Naive thymus-derived CD8-positive, alpha-beta T cell (primary cell): ENCODE measurements at regions not wholly inside any gene's neighbourhood (a gene's known extent, or its start where the extent isn't known, plus 50 kb on each side); places are given as distances from the start of the nearest gene placed in this dataset.
A peak's percentile ranks its signal among the peaks of the same experiment; 100 is the strongest.

Experiments
- ATAC-seq, 2 donors: fragments of 150-1000 bp; cut with Tn5 transposase in 1 of 2; sonication (Bioruptor Pico), chemical (Tn5 transposase) in 1 of 2; 1 replicate in 1 of 2; 2 replicates in 1 of 2; pipeline ENCODE4 v1.10.0; 2021; ENCODE audit warnings: mild to moderate bottlenecking in 2 of 2, moderate library complexity in 2 of 2
- POLR2A ChIA-PET: fragments of 350-600 bp; sonication (Branson Sonifier 250); formaldehyde crosslinking; loops from one replicate; lab custom pipeline; 2021; ENCODE audit warnings: antibody characterized with exemption; lab: Charles Lee
- DNase-seq, 10 donors: peaks; one replicate each; pipeline versions ENCODE4 v3.0.0 to v3.0.0-alpha.2; 2020 to 2022
- H3K27ac Mint-ChIP-seq, 10 donors: one replicate each; pipeline ENCODE4 v1.8.0; 2020 to 2022; ENCODE audit warnings: mild to moderate bottlenecking in 10 of 10, mixed read lengths in 10 of 10, moderate library complexity in 4 of 10, inconsistent platforms in 1 of 10
- H3K27me3 Mint-ChIP-seq, 5 donors: one replicate each; pipeline ENCODE4 v1.8.0; 2021 to 2022; ENCODE audit warnings: mixed read lengths in 5 of 5
- H3K36me3 Mint-ChIP-seq, 3 donors: one replicate each; pipeline ENCODE4 v1.8.0; 2020 to 2022; ENCODE audit warnings: mixed read lengths in 3 of 3, mild to moderate bottlenecking in 2 of 3, inconsistent platforms in 1 of 3
- H3K4me1 Mint-ChIP-seq, 4 donors: one replicate each; pipeline ENCODE4 v1.8.0; 2021 to 2022; ENCODE audit warnings: mixed read lengths in 4 of 4
- H3K4me3 Mint-ChIP-seq, 10 donors: one replicate each; pipeline ENCODE4 v1.8.0; 2020 to 2022; ENCODE audit warnings: mild to moderate bottlenecking in 10 of 10, mixed read lengths in 10 of 10, moderate library complexity in 6 of 10, inconsistent platforms in 1 of 10
- H3K9me3 Mint-ChIP-seq, 9 donors: one replicate each; pipeline ENCODE4 v1.8.0; 2020 to 2022; ENCODE audit warnings: mixed read lengths in 9 of 9, mild to moderate bottlenecking in 3 of 9, inconsistent platforms in 1 of 9, moderate library complexity in 1 of 9

DNA sequence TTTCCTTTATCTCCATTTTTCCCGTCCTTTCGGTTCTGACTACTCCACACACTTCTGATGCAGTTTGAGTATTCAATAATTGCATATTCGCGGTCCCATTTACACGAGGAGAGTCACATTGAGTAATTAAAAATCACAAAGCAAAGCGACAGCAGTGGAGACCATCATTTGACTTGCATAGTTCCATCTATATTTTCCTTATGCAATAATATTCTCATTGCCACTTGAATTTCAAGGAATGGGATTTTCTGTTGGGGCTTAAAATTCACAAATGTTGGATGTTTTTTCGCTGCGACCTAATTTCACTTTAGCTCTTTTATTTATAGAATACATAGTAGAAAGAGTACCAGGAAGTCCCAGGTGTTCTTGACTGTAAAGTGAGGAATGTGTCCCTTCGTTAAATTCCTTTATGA, 186.8 kb downstream of the ZEB2 start:
- peak overlapping the region; percentile 80 to 95 (median 90) for H3K27ac Mint-ChIP-seq
- no peaks in the 10 kb centered on the region for H3K36me3 Mint-ChIP-seq
- POLR2A ChIA-PET, result interaction anchor here (1.4 to 2.1 kb wide), 2 partner anchors 13 to 20 kb away, joined by 4 to 12 read pairs; no protein-coding TSS in a partner anchor
- ATAC-seq (no peak), DNase-seq (no peak)
- H3K4me1 Mint-ChIP-seq, result peaks cover 14 to 35% (median 29%) of the 10 kb centered on the region in 4 donors
- H3K9me3 Mint-ChIP-seq, result no peaks in the 10 kb centered on the region
- H3K27me3 Mint-ChIP-seq, result peaks cover 0 to 1% (median 0%) of the 10 kb centered on the region in 5 donors
- H3K4me3 Mint-ChIP-seq, result peak overlapping the region; percentile 83 to 94 (median 90)

DNA sequence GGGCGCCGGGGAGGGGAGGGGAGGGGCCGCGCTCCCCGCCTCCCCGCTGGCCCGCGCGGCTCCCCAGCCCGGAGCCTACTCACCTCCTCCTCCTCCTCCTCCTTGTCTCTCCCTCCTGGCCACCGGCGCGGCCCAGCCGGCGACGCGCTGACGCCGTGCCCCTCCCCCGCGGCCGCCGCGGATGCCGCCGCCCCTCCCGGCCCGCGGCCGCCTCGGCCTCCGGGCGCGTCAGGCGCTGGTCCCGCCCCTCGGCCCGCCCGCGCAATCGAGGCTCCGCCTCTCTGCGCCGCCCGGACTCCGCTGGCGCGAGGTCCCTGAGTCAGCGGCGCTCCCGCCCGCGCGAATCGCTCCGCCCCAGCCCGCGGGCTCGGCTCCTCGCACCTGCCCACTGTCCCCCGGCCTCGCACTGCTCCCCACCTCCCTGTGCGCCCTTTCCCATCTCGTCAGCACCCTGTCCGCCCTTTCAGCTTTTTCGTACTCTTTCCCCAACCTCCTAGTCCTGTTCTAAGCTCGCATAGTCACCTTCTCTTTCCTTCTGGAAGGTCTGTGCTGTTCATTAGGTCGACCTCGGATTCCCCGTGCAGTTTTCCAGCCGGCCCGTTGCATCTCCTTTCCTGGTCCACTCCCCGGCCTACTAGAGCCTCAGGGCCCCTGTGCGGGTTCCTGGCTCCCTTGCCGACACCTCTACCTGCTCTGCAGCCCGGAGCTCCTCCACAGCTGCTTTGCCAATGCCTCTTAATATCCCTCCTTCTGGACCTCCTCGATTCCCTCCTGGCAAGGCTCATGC, 187.4 kb downstream of the ZEB2 start:
- Mint-ChIP-seq H3K9me3 (no peaks in the 10 kb centered on the region), H3K4me3 (peak overlapping the region; percentile 83 to 94 (median 90)), H3K4me1 (peaks cover 14 to 36% (median 30%) of the 10 kb centered on the region in 4 donors), H3K27me3 (peaks cover 0 to 1% (median 0%) of the 10 kb centered on the region in 5 donors), H3K27ac (peak overlapping the region; percentile 80 to 95 (median 90)), H3K36me3 (no peaks in the 10 kb centered on the region)
- ATAC-seq, result peak; percentile 88 to 89
- POLR2A ChIA-PET, result interaction anchor here (0.8 to 2.1 kb wide), 4 partner anchors 12 to 74 kb away, joined by 3 to 12 read pairs (median 4); no protein-coding TSS in a partner anchor
- peak; percentile 74 to 89 (median 86) for DNase-seq

DNA sequence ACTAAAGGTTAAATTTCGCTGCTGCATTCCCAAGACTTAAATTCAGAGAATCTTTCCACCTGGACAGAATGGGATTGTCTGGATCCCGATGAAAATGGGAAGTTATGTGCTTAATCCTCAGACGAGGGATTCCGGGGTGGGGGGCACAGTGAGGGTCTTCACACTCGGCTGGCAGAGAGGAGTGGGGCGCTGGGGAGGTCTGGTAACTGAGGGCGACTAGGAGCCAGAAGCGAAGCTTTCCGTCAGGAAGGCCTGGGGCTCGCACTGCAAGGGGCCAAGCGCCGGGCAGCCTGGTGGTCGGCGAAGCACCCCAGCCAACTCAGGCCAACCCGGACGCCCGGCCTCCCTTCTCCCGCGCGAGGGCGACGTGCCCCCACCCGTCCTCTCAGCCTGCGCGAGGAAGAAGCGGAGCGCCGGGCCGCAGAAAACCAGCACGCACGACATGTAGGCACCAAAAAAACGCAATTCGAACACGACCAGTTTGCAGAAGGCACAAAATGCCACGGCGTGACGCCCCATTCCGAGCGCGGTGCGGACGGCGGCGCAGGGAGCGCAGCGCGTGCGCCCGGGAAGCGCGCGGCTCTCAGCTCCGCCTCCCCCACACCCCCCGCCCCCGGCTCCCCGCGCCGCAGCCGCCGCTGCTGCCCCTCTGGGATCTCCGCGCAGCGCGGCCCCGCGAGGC, 188.1 kb downstream of the ZEB2 start:
- peak; percentile 73 to 77 for ATAC-seq
- Mint-ChIP-seq H3K27ac (peak overlapping the region; percentile 75 to 95 (median 94)), H3K9me3 (no peaks in the 10 kb centered on the region), H3K4me3 (peak overlapping the region; percentile 85 to 95 (median 94)), H3K36me3 (no peaks in the 10 kb centered on the region), H3K4me1 (peaks cover 17 to 42% (median 35%) of the 10 kb centered on the region in 4 donors), H3K27me3 (peaks cover 0 to 1% (median 0%) of the 10 kb centered on the region in 5 donors)
- DNase-seq, result peak in 6 of 10 donors; percentile 57 to 83 (median 72)
- POLR2A ChIA-PET, result interaction anchor here (0.8 to 2.1 kb wide), 4 partner anchors 11 to 73 kb away, joined by 3 to 12 read pairs (median 4); no protein-coding TSS in a partner anchor

DNA sequence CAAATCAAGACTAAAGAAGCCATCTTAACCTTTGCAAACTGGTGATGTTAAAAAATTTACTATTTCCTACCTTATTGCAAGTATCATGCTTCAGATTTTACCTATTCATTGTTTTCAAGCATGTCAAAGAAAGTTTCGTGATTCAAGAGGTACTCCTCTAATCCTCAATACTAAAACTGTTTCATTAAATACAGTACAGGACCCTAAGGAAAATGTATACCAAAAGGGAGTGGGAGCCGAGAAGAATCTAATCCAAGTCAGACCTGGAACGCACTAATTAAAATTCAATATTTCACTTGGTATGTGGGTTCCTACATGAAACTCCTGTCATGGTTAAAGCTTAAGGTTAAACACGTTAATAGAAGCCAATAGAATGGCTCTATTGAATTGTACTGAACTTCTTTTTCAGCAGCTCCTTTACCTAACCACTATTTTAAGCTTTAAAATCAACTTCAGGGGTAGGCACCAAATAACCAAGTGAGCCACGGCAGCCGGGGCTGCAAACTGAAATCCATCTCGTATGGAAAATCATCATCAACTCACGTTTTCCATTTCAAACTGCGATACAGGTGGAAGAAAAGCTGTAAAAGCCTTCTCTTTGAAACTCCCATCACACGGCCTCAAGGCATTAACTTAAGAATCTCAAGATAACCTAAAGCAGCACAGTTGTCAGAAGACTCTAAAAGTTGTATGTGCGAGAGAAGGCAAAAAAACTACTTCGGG, 188.8 kb downstream of the ZEB2 start:
- no peak for ATAC-seq
- peak in 3 of 10 donors; percentile 19 to 26 (median 22) for DNase-seq
- Mint-ChIP-seq H3K27ac (peak overlapping the region; percentile 75 to 95 (median 94)), H3K36me3 (no peaks in the 10 kb centered on the region), H3K9me3 (no peaks in the 10 kb centered on the region), H3K4me1 (peaks cover 17 to 46% (median 40%) of the 10 kb centered on the region in 4 donors), H3K27me3 (peaks cover 0 to 1% (median 0%) of the 10 kb centered on the region in 5 donors), H3K4me3 (peak overlapping the region; percentile 85 to 95 (median 94))
- POLR2A ChIA-PET, result interaction anchor here (1.3 to 2.1 kb wide), 2 partner anchors 11 to 52 kb away, joined by 3 to 12 read pairs; no protein-coding TSS in a partner anchor

DNA sequence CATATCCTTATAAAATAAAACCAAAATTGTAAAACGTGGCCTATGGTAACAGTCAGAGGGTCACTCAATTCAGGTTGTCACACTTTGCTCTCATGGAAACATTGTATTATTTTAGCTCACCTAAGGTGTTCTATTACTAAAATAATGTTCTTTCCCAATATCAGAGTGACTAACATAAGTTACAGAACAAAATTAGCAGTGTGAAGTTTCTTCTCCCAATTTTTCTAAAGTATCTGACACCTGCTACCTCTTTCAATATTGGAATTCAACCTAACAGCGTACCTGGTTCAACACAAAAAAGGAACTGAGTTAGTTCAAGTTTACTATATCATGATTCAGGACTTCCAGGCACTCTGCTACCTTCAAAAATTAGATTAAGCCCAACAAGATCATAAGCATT, 190.4 kb downstream of the ZEB2 start:
- H3K27me3 Mint-ChIP-seq, result peaks cover 0 to 1% (median 0%) of the 10 kb centered on the region in 5 donors

DNA sequence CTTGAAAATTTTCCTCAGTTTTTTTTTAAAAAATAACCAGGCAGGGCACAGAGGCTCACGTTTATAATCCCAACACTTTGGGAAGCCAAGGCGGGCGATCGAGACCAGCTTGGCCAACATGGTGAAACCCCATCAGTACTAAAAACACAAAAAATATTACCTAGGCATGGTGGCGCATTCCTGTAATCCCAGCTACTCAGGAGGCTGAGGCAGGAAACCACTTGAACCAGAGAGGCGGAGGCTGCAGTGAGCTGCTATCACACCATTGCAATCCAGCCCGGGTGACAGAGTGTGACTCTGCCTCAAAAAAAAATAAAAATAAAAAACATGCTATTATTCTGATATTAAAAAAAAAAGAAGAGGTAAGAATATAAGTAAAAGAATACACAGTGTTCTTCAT, 191.0 kb downstream of the ZEB2 start:
- Mint-ChIP-seq H3K27me3 (peaks cover 0 to 1% (median 0%) of the 10 kb centered on the region in 5 donors), H3K9me3 (no peaks in the 10 kb centered on the region), H3K36me3 (no peaks in the 10 kb centered on the region), H3K4me1 (peaks cover 28 to 65% (median 58%) of the 10 kb centered on the region in 4 donors), H3K27ac (peak overlapping the region in 2 of 10 donors; percentile 7 to 87), H3K4me3 (peak overlapping the region in 3 of 10 donors; percentile 9 to 74 (median 21))
- POLR2A ChIA-PET, result no interaction called here
- DNase-seq (no peak), ATAC-seq (no peak)

More for the DNA sequence above, 190.4 kb downstream of the ZEB2 start:
- H3K36me3 Mint-ChIP-seq, result no peaks in the 10 kb centered on the region
- no peak for DNase-seq
- peaks cover 24 to 59% (median 53%) of the 10 kb centered on the region in 4 donors for H3K4me1 Mint-ChIP-seq
- POLR2A ChIA-PET, result no interaction called here
- H3K27ac Mint-ChIP-seq, result peak overlapping the region in 3 of 10 donors; percentile 30 to 95 (median 69)
- H3K4me3 Mint-ChIP-seq, result peak overlapping the region in 4 of 10 donors; percentile 1 to 34 (median 10)
- H3K9me3 Mint-ChIP-seq, result no peaks in the 10 kb centered on the region
- no peak for ATAC-seq

DNA sequence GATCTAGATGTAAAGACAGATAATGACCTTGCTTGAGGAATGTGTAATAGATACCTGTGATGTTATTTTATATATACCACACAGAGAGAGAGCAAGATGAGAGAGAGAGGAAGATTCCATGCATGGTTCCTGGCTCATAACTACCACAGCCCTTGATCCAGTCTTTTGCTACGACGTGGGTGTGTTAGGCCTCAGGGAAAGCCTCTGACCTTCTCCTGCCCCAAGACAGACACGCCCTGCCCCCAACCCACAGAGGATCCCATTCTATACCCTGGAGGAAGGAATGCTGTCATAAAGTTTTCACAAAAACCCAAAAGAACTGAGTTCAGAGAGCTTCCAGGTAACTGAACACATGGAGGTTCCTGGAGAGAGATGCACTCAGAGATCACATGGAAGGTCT, 193.1 kb downstream of the ZEB2 start:
- Mint-ChIP-seq H3K4me3 (peak overlapping the region in 1 of 10 donors; percentile 66), H3K27ac (peak overlapping the region in 7 of 10 donors; percentile 1 to 87 (median 22)), H3K4me1 (peaks cover 23 to 76% (median 58%) of the 10 kb centered on the region in 4 donors), H3K27me3 (peaks cover 0 to 1% (median 0%) of the 10 kb centered on the region in 5 donors), H3K9me3 (no peaks in the 10 kb centered on the region), H3K36me3 (no peaks in the 10 kb centered on the region)
- POLR2A ChIA-PET, result no interaction called here
- no peak for ATAC-seq
- no peak for DNase-seq

DNA sequence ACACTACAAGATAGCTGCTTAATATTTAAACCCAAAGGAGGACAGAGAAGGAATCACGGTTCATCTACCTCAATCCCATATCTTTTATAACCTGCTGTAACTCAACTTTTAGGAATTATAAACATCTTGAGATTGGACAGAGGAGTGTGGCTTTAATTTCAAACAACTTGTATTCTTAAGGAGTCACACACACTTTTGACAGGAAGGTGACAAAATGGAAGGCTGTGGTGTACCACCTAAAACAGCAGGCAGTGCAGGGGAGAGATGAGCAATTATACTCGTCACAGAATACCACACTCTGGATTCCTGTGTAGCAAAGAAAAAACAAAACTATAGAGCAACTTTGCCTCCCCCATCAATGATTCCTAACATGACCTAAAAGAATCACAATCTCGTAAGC, 194.8 kb downstream of the ZEB2 start:
- H3K4me3 Mint-ChIP-seq, result peak overlapping the region; percentile 40 to 79 (median 50)
- peaks cover 24 to 77% (median 59%) of the 10 kb centered on the region in 4 donors for H3K4me1 Mint-ChIP-seq
- peak overlapping the region; percentile 84 to 92 (median 90) for H3K27ac Mint-ChIP-seq
- H3K27me3 Mint-ChIP-seq, result no peaks in the 10 kb centered on the region
- H3K9me3 Mint-ChIP-seq, result no peaks in the 10 kb centered on the region
- DNase-seq, result peak in 9 of 10 donors; percentile 12 to 84 (median 68)
- ATAC-seq, result peak; percentile 83 to 93
- no peaks in the 10 kb centered on the region for H3K36me3 Mint-ChIP-seq
- POLR2A ChIA-PET, result interaction anchor here (0.6 kb wide), 1 partner anchor 17 kb away, joined by 8 read pairs; no protein-coding TSS in a partner anchor

DNA sequence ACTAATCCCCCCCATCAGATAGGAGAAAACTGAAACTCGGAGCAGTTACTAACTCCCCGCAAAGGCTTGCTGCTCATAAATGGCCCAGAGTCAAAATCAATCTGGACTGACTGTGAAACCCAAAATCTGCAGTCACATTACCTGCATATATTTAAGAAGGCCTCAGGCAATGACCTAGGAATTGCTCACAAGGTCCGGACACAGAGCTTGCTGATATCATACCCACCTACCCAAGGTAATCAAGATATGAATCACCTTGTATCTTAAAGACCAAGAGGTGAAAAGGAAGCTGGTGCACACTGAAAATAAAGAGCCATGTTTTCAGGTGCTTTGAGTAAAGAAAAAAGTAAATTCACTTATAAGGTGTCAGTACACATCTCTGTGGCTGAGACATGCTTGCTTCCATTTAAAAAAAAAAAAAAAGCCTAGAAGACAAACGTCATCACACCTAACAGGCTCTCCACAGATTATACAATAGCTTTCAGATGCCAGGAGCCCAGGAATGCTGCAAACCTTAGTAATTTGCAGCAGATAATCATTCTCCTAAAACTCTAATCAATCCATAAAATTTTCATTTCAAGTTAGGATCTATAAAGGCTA, 195.4 kb downstream of the ZEB2 start:
- peaks cover 21 to 74% (median 55%) of the 10 kb centered on the region in 4 donors for H3K4me1 Mint-ChIP-seq
- no peaks in the 10 kb centered on the region for H3K9me3 Mint-ChIP-seq
- POLR2A ChIA-PET, result no interaction called here
- H3K27ac Mint-ChIP-seq, result peak overlapping the region; percentile 84 to 92 (median 90)
- no peaks in the 10 kb centered on the region for H3K36me3 Mint-ChIP-seq
- ATAC-seq (peak; percentile 16 to 46), DNase-seq (no peak)
- H3K27me3 Mint-ChIP-seq, result no peaks in the 10 kb centered on the region
- peak overlapping the region; percentile 40 to 79 (median 50) for H3K4me3 Mint-ChIP-seq

DNA sequence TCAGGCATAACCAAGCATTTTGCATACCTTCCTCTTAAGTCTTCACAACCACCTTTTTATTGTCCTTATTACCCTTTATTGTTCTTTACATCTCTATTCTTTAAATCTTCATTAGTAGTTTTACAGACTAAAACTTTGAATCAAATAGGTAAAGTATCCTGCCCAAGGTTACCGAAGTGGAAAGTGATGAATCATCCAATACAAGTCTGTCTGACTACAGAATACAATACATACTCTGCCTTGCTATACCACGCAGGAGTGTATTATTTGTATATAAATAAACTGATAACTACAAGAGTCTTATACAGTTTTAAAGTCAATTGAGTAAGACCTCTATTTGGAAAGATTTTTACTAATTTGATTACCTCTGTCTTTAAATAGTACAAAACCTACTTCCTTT, 196.0 kb downstream of the ZEB2 start:
- Mint-ChIP-seq H3K36me3 (no peaks in the 10 kb centered on the region), H3K27ac (peak overlapping the region; percentile 84 to 92 (median 90)), H3K9me3 (no peaks in the 10 kb centered on the region), H3K4me1 (peaks cover 20 to 72% (median 53%) of the 10 kb centered on the region in 4 donors), H3K27me3 (no peaks in the 10 kb centered on the region), H3K4me3 (peak overlapping the region in 6 of 10 donors; percentile 47 to 79 (median 64))
- DNase-seq, result no peak
- ATAC-seq, result no peak
- POLR2A ChIA-PET, result no interaction called here

DNA sequence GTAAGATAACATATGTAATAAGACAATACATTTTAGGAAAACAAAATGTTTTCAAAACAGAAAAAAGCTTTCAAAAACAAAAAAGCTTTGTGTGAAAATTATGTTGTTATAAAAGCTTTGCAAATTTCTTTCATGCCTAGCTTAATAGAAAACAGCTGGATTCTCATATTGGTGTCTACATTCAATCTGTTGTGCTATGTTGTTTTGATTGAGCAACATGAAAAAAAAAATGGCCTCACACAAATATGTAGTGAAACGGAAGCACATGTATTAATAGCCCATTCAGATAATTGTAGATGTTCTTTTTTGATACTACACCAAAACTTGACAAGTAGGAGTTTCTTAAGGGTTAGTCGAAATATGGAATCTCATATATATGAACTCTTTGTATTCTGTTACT, 197.5 kb downstream of the ZEB2 start:
- POLR2A ChIA-PET, result interaction anchor here (0.7 to 3.5 kb wide), 2 partner anchors 10 to 1064 kb away, joined by 3 to 12 read pairs; a partner anchor contains a TSS
- H3K9me3 Mint-ChIP-seq, result no peaks in the 10 kb centered on the region
- no peaks in the 10 kb centered on the region for H3K27me3 Mint-ChIP-seq
- no peak overlapping the region for H3K4me3 Mint-ChIP-seq
- no peak for DNase-seq
- peaks cover 20 to 63% (median 49%) of the 10 kb centered on the region in 4 donors for H3K4me1 Mint-ChIP-seq
- H3K36me3 Mint-ChIP-seq, result no peaks in the 10 kb centered on the region
- ATAC-seq, result no peak
- H3K27ac Mint-ChIP-seq, result peak overlapping the region in 2 of 10 donors; percentile 2 to 6
